Fibroblast of skin of left biceps (primary cell): ENCODE measurements at regions not wholly inside any gene's neighbourhood (a gene's known extent, or its start where the extent isn't known, plus 50 kb on each side); places are given as distances from the start of the nearest gene placed in this dataset.
A peak's percentile ranks its signal among the peaks of the same experiment; 100 is the strongest.

Source experiments
- DNase-seq, 2 experiments: peaks; one replicate each; pipeline ENCODE4 v3.0.0-alpha.2; 2013; ENCODE audit warnings: low read depth in 2 of 2

- DNase-seq = peak; percentile 21 to 38
Observed at GRCh38 chr5:125719681-125720347, 703.4 kb upstream of the GRAMD2B start.

GRCh38 chr5:125720348-125720685, 702.9 kb upstream of the GRAMD2B start:
- DNase-seq = no peak

GRCh38 chr5:125720721-125721120, 702.5 kb upstream of the GRAMD2B start:
- no peak for DNase-seq

GRCh38 chr5:125722550-125722949, 700.7 kb upstream of the GRAMD2B start:
- DNase-seq = no peak

- DNase-seq = no peak
Observed at GRCh38 chr5:125725691-125726090, 697.5 kb upstream of the GRAMD2B start.

GRCh38 chr5:125743939-125744338, 679.3 kb upstream of the GRAMD2B start:
- DNase-seq = no peak

GRCh38 chr5:125746917-125747316, 676.3 kb upstream of the GRAMD2B start:
- DNase-seq = no peak

GRCh38 chr5:125750147-125750860, 672.9 kb upstream of the GRAMD2B start:
- no peak for DNase-seq

GRCh38 chr5:125750861-125751186, 672.4 kb upstream of the GRAMD2B start:
- DNase-seq = no peak

GRCh38 chr5:125756456-125756855, 666.8 kb upstream of the GRAMD2B start:
- DNase-seq = no peak

- DNase-seq = no peak
Observed at GRCh38 chr5:125766706-125767105, 656.5 kb upstream of the GRAMD2B start.

GRCh38 chr5:125775896-125776295, 647.3 kb upstream of the GRAMD2B start:
- DNase-seq = no peak

GRCh38 chr5:125776656-125777139, 646.5 kb upstream of the GRAMD2B start:
- DNase-seq = no peak

- no peak for DNase-seq
Observed at GRCh38 chr5:125778791-125779190, 644.4 kb upstream of the GRAMD2B start.

- DNase-seq = no peak
Observed at GRCh38 chr5:125785407-125785806, 637.8 kb upstream of the GRAMD2B start.

GRCh38 chr5:125786021-125786420, 637.2 kb upstream of the GRAMD2B start:
- no peak for DNase-seq

- DNase-seq = no peak
Observed at GRCh38 chr5:125793470-125793869, 629.7 kb upstream of the GRAMD2B start.

GRCh38 chr5:125794922-125795321, 628.3 kb upstream of the GRAMD2B start:
- DNase-seq = no peak

GRCh38 chr5:125798307-125798706, 624.9 kb upstream of the GRAMD2B start:
- DNase-seq = peak; percentile 8 to 26

- DNase-seq = no peak
Observed at GRCh38 chr5:125812651-125813050, 610.6 kb upstream of the GRAMD2B start.

GRCh38 chr5:125813221-125813974, 609.8 kb upstream of the GRAMD2B start:
- DNase-seq = no peak

- DNase-seq = no peak
Observed at GRCh38 chr5:125814119-125814518, 609.1 kb upstream of the GRAMD2B start.

- DNase-seq = peak in 1 of 2 experiments; percentile 2
Observed at GRCh38 chr5:125823572-125823971, 599.6 kb upstream of the GRAMD2B start.
